Erythroblast (primary cell): ENCODE measurements at regions not wholly inside any gene's neighbourhood (a gene's known extent, or its start where the extent isn't known, plus 50 kb on each side); places are given as distances from the start of the nearest gene placed in this dataset.

ENCODE experiments used
- GATA1 ChIP-seq: IDR thresholded peaks from 2 replicates; pipeline ENCODE4 v1.6.1; 2011; ENCODE audit warnings: low read depth, mild to moderate bottlenecking, control low read depth, low read length, moderate library complexity
- POLR2A ChIP-seq: IDR thresholded peaks from 2 replicates; pipeline ENCODE4 v1.6.1; 2011; ENCODE audit warnings: mild to moderate bottlenecking, low read length

- TF ChIP-seq POLR2A (no peak), GATA1 (no peak)
These were observed 651.7 kb upstream of the GBE1 start for GRCh38 chr3:82413171-82413570.
